HG03439 (cell line): ENCODE measurements at regions not wholly inside any gene's neighbourhood (a gene's known extent, or its start where the extent isn't known, plus 50 kb on each side); places are given as distances from the start of the nearest gene placed in this dataset.
"Not testable (repeated sequence)": the region's sequence is repeated elsewhere in the genome, so short reads cannot be mapped to it uniquely, and the experiment has no call there.

Experiments
- ATAC-seq: cut with Tn5 transposase; IDR thresholded peaks from one replicate; pipeline ENCODE4 v1.9.1; 2021; ENCODE audit warnings: mild to moderate bottlenecking, moderate library complexity; ENCODE audit not compliant: unreplicated experiment

- no peak for ATAC-seq
Observed at GRCh38 chr2:65762068-65762467, 329.7 kb upstream of the SPRED2 start.

- ATAC-seq: no peak
Observed at GRCh38 chr2:65754219-65754618, 321.8 kb upstream of the SPRED2 start.

- ATAC-seq: no peak
Observed at GRCh38 chr2:65751408-65751807, 319.0 kb upstream of the SPRED2 start.

DNA sequence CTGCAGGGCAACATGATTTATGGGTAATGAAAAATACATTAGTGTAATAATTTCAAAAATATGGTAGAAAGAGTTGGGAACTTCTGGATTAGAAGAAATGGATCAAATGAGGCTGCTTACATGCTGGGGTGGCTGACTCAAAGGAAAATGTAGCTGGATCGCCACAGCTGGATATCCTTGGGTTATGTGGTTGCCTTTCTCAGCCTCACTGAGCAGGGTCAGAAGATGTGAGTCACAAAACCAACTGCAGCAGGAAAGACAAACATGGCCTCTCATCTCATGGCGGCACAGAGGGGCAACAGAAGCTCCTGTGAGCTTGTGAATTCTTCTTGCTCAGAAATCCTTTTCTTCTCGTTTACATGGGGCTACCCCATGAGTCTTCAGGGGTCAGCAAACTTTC lies 317.1 kb upstream of the SPRED2 start:
- ATAC-seq: no peak

GRCh38 chr2:65747875-65748274 lies 315.5 kb upstream of the SPRED2 start:
- ATAC-seq: not testable (repeated sequence)

- no peak for ATAC-seq
Observed at GRCh38 chr2:65746931-65747675, 314.7 kb upstream of the SPRED2 start.

- ATAC-seq: no peak
Observed at GRCh38 chr2:65744477-65745200, 312.2 kb upstream of the SPRED2 start.

- ATAC-seq: no peak
Observed at GRCh38 chr2:65742977-65743376, 310.6 kb upstream of the SPRED2 start.

- ATAC-seq: no peak
Observed at GRCh38 chr2:65739927-65740326, 307.5 kb upstream of the SPRED2 start.

GRCh38 chr2:65737452-65738011 lies 305.1 kb upstream of the SPRED2 start:
- ATAC-seq: no peak

GRCh38 chr2:65731476-65731875 lies 299.1 kb upstream of the SPRED2 start:
- ATAC-seq: no peak

- ATAC-seq: no peak
Observed at GRCh38 chr2:65730186-65730585, 297.8 kb upstream of the SPRED2 start.

DNA sequence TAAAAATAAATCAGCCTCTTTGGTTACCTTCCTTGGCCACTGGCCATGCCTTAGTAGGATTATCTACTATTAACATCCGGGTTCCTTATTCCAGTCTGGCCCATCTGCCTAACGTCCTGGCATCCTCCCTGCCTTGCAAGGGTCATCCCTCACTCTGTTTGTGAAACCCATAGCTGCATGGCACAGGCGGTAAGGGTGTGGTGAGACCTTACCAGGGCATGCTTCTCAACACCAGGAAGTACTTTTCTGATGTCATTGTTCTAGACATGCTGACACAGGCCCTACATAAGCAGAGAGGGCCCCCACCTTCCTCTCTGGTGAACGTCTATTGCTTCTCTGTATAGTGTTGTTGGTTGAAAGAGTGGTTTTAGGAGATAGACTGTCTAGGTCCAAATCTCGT lies 296.8 kb upstream of the SPRED2 start:
- no peak for ATAC-seq

GRCh38 chr2:65728477-65729180 lies 296.2 kb upstream of the SPRED2 start:
- no peak for ATAC-seq

GRCh38 chr2:65727816-65728215 lies 295.4 kb upstream of the SPRED2 start:
- no peak for ATAC-seq

DNA sequence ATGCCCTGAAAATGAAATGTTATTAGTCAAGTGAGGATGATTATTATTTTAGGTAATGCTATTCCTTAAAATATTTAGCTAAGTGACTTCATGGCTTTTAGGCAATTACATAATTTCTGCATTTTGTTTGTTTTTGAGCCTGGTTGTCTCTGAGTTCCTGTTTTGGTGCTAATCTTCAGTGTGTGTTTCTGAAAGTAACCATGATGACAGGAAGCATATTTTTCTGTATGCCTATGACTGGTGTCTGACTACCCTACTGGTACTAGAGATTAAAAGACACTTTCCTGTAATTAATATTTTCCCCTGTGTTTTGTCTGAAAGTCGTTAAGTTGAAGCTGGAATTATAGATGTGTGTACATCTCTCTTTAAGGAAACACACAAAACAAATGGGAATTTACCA lies 295.0 kb upstream of the SPRED2 start:
- no peak for ATAC-seq

DNA sequence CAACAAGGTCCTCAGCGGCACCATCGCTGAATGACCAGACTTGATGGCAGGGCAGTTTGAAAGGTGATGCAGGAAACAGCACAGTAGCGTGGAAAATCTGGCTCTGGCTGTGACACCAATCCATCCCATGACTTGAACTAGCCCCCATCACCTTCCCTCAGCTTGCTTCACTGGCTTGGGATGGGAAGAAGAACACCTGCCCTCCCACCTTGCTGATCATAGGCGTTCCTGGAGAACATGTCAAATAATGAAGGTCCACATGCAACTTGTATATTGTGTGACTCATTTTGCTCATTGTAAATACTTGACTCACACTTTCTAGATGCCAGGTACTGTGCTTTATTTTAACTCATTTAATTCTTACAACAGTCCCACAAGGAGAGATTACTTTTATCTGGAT lies 292.4 kb upstream of the SPRED2 start:
- no peak for ATAC-seq

GRCh38 chr2:65724336-65724735 lies 291.9 kb upstream of the SPRED2 start:
- ATAC-seq: no peak

GRCh38 chr2:65722028-65722778 lies 289.8 kb upstream of the SPRED2 start:
- ATAC-seq: no peak

- no peak for ATAC-seq
Observed at GRCh38 chr2:65716698-65717097, 284.3 kb upstream of the SPRED2 start.

DNA sequence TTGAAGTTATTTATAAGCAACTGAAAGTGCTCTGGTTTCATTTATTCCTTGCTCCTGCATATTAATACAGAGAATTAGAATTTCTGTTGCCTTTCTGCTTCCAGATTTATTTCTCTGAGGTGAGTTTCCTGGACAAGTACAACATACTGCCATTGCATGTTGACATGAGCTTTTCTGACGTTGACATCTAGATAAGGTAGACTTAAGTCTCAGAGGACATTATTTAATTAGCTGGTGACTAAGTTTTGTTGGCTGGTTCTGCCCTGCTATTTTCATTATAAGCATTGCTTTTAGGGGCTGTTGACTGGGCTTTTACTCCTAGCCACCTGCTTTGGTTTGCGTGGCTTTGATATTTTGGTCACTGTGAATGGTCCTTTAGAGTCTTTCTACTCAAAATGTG lies 282.9 kb upstream of the SPRED2 start:
- no peak for ATAC-seq
